Astrocyte of the hippocampus (primary cell): ENCODE measurements at regions not wholly inside any gene's neighbourhood (a gene's known extent, or its start where the extent isn't known, plus 50 kb on each side); places are given as distances from the start of the nearest gene placed in this dataset.
A peak's percentile ranks its signal among the peaks of the same experiment; 100 is the strongest.
"Not testable (repeated sequence)": the region's sequence is repeated elsewhere in the genome, so short reads cannot be mapped to it uniquely, and the experiment has no call there.

ENCODE experiments used
- DNase-seq: peaks from one replicate; pipeline ENCODE4 v3.0.0; 2011; ENCODE audit warnings: low read depth, low spot score

DNA sequence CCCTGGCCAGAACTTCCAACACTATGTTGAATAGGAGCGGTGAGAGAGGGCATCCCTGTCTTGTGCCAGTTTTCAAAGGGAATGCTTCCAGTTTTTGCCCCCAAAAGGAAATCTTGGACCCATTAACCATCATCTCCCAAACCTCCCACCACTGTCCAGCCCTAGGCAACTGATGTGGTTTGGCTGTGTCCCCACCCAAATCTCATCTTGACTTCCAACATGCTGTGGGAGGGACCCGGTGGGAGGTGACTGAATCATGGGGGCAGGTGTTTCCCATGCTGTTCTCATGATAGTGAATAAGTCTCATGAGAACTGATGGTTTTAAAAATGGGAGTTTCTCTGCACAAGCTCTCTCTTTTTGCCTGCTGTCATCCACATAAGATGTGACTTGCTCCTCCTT lies 119.1 kb upstream of the RMDN2 start:
- DNase-seq, result not testable (repeated sequence)

DNA sequence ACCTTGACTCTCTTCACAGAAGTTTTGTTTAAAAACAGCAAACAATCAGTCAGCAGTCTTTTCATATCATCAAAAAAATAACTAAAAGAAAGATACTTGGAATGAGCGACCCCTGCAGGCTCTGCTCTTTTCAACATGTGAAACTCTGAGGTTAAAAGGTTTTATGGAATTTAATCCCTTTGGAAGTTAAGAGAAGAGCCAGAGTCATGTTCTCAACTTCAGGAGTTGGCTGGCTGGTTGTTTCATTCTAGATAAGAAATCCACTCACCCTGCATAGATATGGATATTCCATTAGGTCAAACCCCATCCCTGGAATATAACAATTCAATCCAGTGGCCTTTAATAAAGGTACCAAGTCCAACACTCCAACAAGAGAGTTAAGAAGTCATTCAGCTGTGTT lies 115.6 kb upstream of the RMDN2 start:
- peak; percentile 65 for DNase-seq

DNA sequence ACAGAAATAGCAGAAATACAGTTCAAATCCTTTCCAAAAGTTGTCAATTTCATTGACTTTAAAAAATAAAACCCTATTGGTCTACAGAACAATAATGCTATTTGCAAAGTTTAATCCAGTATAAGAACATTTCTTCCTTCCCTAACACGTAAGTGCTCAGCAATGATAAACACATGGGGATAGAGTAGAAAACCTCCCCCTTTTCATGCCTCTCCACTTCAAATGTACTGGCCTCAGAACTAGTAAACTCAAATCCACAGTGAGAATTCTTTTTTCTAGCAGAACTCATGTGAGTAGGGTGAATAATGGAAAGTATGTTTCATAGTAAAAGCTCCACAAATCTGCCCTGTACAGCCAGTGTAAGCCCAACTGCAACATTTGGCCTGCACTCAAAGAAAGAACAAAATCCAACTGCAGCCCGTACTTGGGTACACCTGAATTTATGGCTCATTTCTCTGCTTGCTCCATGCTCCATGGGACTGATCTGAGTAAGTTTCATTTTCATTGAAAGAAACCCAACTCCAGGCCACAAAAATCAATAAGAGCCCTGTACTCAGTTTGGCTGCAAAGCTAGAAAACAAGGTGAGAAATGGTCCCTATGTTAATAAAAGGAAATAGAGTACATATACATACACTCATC lies 115.0 kb upstream of the RMDN2 start:
- no peak for DNase-seq

DNA sequence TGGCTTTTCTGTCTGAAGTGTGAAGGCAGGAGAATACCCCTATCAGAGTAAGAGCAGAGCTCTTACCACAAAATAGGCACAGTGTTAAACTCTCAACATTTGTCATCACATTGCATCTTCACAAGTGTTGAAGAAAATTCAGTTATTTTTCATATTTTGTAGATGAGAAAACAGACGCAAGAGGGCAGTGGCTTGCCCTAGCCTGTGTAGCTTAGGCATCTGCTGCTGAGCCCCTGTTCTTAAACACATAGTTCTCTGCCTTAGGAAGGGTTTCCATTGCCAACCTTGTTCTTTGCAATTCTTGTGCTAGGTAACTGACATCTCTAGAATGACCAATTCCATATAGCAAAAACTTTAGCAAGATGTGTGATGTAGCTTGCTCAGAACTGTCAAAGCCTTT lies 112.7 kb upstream of the RMDN2 start:
- no peak for DNase-seq

- DNase-seq, result no peak
Observed at GRCh38 chr2:37812941-37813730, 112.0 kb upstream of the RMDN2 start.

DNA sequence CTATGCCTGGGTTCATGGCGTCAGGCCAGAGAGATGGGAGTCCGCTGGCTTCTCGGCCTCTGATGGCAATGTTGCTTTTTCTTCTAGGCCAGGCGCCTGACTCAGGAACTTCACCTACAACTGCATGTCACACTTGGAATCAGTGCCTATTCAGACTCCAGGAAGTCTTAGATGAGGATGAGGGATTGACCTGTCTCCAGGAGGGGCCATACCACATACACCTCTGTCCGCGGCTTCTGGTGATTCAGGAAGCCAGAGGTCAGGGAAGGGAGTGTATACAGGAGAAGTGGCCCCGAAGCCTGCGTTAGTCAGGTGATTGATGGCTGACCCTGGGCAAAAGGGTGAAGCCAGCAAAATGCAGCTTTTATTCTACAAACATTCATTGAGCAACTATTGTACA lies 109.1 kb upstream of the RMDN2 start:
- no peak for DNase-seq

DNA sequence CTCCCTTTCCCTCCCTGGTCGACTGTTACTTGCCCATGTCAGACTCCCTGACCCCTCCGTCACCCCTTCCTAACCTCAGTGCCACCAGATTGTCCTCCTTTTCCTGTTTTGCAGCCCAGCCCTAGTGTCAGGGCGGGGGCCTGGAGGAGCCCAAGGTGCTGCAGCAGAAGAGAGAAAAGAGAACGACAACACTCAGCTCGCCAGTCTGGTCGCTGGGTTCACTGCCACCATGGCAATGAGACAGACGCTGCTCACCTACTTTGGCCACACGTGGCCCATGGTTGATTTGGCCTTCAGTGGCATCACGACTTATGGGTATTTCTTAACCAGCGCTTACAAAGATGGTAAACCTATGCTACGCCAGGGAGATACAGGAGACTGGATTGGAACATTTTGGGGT lies 108.4 kb upstream of the RMDN2 start:
- no peak for DNase-seq

GRCh38 chr2:37819186-37819585 lies 105.9 kb upstream of the RMDN2 start:
- peak; percentile 41 for DNase-seq

- no peak for DNase-seq
Observed at GRCh38 chr2:37820471-37820986, 104.6 kb upstream of the RMDN2 start.

DNA sequence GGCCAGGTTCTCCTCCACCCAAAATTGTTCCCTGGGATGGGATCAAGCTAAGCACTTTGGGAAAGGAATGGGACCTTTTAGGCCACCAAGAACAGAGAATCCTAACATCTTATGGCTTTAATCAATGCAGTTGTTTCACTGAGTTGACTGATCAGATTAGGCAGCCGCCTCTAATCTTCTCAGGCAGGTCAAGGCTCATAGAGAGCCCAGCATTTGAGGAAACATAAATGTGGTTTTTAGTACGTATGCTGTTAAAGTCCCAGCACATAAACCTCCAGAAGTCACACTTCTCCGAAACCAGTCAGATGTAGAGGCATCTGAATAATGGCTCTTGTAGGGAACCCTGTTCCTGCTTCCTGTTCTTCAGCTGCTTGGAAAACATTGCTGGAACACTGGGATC lies 99.5 kb upstream of the RMDN2 start:
- no peak for DNase-seq

DNA sequence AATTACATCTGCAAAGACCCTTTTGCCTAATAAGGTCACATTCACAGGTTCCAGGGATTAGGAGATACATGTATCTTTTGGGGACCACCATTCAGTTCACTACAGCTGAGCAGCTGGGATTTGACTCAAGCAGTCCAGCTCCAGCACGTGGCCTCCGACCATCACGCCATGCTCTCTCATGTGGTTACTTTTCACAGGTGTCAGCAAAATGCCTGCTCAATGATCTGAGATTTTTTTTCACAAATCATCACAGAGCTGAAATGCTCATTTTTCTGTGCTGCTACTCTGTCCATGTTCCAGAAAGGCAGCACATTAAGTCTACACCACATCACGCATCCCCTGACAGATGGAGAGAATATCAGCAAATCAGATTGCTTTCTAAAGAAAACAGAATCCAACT lies 98.5 kb upstream of the RMDN2 start:
- no peak for DNase-seq

DNA sequence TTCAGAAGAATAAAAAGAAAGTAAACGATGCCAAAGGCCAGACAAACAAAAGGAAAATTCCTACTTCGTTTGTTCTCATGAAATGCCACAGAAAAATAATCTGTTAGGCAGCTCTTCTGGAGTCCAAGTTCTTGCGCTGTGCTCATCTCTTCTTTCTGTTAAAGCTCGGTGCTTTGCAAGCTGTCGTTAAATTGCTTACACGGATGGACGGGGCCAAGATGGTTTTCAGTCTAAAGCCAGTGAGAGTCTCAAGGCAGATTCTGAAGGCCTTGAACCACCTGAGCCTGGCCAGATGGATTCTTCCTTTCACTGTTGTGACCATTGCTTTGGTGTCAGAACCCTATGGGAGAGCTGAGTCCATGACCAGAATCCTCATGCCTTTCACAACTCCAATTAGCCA lies 97.6 kb upstream of the RMDN2 start:
- no peak for DNase-seq

DNA sequence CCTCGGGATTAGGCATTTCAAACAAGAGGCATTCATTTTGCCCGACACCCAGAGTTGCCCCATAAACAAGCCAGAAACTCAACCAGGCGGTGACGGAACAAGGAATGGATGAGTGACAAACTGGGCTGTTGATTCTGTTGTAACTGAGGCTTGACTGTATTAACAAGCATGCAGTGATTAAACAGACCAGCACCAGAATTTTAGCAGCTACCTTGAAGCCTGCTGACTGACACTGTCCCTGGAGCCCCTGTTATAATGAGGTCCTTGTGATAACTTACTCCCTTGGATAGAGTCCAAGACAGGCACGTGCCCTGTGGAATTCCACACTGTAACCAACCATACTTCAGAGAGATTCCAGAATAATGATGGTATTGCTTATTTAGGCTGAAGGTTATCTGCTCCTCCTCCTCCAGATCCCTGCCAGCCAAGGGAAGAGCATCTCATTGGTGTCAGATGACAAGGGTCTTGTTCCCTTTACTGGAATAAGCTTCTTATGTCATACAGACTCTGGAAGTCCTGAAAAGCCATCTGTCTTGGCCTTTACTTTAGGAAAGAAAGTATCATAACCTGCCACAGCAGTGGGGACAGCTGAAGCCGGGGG lies 97.1 kb upstream of the RMDN2 start:
- peak; percentile 84 for DNase-seq

GRCh38 chr2:37829202-37829601 lies 95.9 kb upstream of the RMDN2 start:
- DNase-seq, result peak; percentile 71

GRCh38 chr2:37829616-37830395 lies 95.3 kb upstream of the RMDN2 start:
- no peak for DNase-seq

DNA sequence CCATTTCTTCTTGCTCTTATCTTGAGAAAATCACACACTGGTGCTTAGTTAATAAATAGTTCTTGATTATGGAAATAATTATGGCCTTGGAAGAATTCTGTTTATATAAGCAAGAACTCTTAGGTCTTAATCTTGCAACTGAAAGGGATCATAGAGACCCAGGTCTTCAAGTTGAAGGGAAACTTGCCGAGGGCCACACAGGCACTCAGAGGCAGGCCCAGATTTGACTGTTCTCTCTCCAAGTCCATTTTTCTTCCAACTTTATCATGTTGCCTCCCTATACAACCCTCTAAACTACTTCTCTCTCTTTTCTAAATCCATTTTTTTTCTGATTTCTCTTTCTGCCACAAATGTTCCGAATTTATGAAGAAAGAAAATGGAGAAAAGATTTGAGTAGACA lies 94.5 kb upstream of the RMDN2 start:
- DNase-seq, result no peak

DNA sequence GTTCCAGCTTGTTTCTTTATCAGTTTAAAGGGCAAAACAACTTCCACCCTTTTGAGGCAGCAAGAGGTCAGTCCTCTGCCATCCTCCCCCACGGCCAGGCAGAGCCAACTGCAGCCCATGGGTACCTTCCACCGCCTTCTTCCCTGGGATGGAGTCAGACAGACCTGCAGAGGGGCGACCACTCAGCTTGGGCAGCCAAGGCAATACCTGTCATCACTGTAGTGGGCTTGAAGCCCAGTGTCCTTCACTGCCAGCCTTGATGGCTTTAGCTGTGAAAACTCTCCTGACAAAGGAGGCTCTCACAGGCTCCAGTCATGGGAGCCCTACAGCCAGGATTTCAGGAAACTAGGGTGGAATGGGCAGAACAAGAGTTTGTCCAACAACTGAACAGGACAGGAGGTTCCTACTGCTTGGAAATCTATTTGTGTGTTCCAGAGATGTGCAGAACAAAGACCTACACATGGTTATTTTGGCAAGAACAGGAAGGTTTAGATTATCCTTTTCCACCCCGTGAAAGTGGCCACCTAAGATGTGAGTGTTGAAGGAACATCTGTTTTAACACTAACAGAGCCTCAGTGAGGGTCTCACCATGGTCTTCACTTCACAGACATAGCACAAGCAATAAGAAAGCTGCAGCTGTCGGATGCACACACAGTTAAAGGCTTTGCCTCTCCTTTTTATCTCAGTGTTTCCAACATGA lies 93.9 kb upstream of the RMDN2 start:
- DNase-seq, result no peak

DNA sequence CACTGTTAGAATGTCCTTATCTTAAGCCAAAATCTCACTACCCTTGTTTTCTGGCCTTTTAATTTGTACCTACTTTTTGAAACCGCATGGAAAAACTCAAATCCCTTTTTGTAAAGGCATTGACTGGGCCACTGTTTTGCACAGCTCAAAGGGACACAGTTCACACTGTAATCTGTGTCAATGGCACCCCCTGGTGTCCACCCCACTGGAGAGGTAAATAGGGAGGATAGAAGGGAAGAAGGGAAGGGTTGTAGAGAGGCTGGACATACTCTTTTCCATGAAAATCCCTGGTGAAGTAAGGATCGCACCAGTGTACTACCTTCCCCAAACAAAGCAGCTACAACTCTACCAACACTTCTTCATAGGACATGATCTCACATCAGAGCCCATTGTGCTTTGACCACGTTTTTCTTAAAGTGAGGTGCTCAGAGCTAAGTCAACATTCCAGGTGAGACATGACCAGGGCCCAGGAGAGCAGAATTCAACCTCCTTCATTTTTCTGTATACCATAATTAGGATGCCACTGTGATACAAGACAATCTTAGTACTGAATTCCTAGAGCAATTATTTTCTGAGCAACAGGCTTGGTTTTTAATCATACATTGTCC lies 92.4 kb upstream of the RMDN2 start:
- peak; percentile 93 for DNase-seq

DNA sequence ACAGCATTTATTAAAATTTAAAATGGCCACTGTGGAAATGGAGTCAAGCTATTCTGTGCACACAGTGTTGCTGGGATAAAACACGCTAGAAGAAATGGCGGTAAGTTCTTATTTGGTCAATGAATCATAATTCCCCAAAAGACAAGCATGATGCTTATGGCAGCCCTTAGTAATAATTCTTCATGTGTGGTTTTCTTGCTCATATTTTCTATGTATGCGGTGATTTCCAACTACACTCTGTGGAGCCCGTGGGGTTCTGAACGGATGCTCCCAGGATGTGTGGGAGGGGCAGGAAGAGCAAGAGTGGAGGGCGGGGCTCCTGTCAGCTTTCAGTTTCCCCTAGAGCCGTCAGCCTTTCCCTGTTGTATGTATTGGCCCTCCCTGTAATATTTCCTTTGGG lies 91.7 kb upstream of the RMDN2 start:
- no peak for DNase-seq

- no peak for DNase-seq
Observed at GRCh38 chr2:37836270-37836669, 88.8 kb upstream of the RMDN2 start.

DNA sequence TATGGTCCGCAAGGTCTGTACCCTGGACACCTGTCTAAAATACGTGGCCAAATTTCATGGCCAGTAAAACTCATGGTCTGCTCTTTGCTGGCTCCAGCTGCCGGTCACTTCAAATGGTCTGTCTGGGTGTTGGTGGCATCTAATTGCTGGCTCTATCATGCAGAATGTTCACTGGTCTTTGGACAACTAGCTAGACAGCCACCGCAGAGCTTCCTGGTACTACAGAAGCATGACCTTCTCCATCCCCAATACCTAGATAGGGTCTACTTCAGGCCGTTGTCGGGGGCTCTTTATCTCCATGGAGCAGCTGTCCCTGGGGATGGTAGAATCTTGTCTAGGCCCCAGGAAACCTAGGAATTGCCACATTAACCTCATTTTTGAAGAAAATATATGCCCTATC lies 88.4 kb upstream of the RMDN2 start:
- DNase-seq, result no peak
